ENCODE measurements at regions not wholly inside any gene's neighbourhood (a gene's known extent, or its start where the extent isn't known, plus 50 kb on each side); places are given as distances from the start of the nearest gene placed in this dataset.

DNA sequence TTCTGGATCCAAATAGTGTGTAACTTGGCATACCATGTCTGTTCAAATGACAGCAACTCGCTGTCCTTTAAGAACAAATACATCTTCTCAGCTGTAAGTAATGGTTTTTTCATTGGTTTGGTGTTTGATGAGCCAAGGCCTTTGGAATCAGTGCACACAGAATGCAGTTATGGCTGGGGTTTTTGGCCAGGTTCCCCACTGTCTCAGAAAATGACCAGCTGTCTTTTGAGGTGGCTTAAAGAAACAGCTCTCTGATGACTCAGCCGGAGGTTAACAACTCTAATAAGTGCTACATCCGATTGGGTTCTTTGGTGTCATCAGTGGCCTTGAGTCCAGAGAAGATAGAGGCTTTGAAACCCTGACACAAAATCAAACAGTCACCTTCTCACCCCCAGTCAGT, 688.4 kb downstream of the REEP3 start:
- intact Hi-C loops (cut with DNase I; ENCODE audit: low total_unique reads): no loop called here
- H3K27ac ChIP-seq: no peak overlapping the region
- DNase-seq: no peak
- no peaks in the 10 kb centered on the region for H3K27me3 ChIP-seq
- TF ChIP-seq, protein P1, sequence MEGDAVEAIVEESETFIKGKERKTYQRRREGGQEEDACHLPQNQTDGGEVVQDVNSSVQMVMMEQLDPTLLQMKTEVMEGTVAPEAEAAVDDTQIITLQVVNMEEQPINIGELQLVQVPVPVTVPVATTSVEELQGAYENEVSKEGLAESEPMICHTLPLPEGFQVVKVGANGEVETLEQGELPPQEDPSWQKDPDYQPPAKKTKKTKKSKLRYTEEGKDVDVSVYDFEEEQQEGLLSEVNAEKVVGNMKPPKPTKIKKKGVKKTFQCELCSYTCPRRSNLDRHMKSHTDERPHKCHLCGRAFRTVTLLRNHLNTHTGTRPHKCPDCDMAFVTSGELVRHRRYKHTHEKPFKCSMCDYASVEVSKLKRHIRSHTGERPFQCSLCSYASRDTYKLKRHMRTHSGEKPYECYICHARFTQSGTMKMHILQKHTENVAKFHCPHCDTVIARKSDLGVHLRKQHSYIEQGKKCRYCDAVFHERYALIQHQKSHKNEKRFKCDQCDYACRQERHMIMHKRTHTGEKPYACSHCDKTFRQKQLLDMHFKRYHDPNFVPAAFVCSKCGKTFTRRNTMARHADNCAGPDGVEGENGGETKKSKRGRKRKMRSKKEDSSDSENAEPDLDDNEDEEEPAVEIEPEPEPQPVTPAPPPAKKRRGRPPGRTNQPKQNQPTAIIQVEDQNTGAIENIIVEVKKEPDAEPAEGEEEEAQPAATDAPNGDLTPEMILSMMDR (IDR thresholded peaks at IDR 0.05): no peak
- no peaks in the 10 kb centered on the region for H3K9me3 ChIP-seq
- peaks cover 0 to 34% (median 0%) of the 10 kb centered on the region in 4 donors for H3K4me1 ChIP-seq
- no peaks in the 10 kb centered on the region for H3K36me3 ChIP-seq
- no peak overlapping the region for H3K4me3 ChIP-seq

DNA sequence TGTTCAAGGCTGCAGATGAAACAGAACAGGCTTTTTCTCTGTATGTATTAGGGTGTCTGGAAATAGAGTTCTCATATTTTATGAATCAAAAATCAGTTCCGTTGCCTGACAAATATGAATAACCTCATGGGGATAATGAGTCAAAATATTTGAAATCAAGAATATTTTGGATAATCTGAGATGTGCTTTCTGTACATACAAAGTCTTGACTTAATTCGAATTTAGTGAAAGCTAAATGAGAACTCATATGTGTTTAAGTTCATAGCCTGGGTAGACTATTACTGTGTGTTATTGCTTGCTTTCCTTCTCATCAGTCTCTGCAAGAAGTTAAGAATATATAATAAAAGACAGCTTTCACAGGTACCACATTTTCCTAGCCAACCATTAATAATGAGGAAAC, 689.0 kb downstream of the REEP3 start:
- peaks cover 0 to 34% (median 0%) of the 10 kb centered on the region in 4 donors for H3K4me1 ChIP-seq
- intact Hi-C loops (cut with DNase I; ENCODE audit: low total_unique reads): no loop called here
- H3K4me3 ChIP-seq: no peak overlapping the region
- no peaks in the 10 kb centered on the region for H3K9me3 ChIP-seq
- H3K36me3 ChIP-seq: no peaks in the 10 kb centered on the region
- no peaks in the 10 kb centered on the region for H3K27me3 ChIP-seq
- no peak for DNase-seq
- TF ChIP-seq, protein P1 (IDR thresholded peaks at IDR 0.05): no peak
- H3K27ac ChIP-seq: no peak overlapping the region

DNA sequence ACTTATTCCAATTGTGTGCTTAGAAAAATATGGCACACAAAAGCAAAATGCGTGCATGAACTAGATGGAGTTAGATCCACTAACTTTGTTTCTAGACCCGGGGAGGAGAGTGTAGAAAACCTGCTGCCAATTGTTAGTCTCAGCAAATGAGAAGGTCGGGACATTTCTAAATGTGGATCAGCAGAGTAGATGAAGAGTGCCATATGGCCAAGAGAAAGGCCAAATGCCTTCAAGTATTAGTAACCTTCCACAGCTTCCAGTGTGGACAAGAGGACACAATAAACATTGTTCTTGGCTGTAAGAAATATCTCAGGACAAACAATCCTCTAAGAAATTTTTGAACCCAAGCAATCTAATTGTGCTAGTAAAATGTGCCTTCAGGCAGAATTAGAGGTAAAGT, 690.3 kb downstream of the REEP3 start:
- intact Hi-C loops (cut with DNase I; ENCODE audit: low total_unique reads): no loop called here
- peaks cover 0 to 33% (median 0%) of the 10 kb centered on the region in 4 donors for H3K4me1 ChIP-seq
- no peaks in the 10 kb centered on the region for H3K27me3 ChIP-seq
- no peak for DNase-seq
- no peaks in the 10 kb centered on the region for H3K36me3 ChIP-seq
- H3K27ac ChIP-seq: peak overlapping the region in 1 of 2 donors; percentile 17
- TF ChIP-seq, protein P1 (IDR thresholded peaks at IDR 0.05): no peak
- H3K4me3 ChIP-seq: no peak overlapping the region
- no peaks in the 10 kb centered on the region for H3K9me3 ChIP-seq

DNA sequence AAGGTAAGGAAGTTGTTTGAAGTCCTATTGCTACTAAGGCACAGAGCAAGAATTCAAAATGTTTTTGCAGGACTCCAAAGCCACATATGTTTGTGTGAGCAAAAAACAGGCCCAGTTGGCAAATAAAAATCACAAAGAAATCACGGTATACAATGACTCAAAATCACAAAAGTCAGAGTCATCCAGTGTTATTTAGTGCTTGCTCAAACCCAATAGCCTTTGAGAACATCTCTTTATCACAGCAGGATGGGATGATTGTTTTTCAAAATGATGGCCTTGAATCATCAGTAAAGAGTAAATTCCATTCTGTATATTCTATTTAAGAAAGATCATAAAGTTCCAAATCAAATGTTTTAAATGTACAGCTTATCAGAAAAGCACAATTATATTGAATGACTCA, 693.9 kb downstream of the REEP3 start:
- TF ChIP-seq, protein P1 (IDR thresholded peaks at IDR 0.05): no peak
- H3K9me3 ChIP-seq: no peaks in the 10 kb centered on the region
- peaks cover 0 to 16% (median 0%) of the 10 kb centered on the region in 4 donors for H3K4me1 ChIP-seq
- no peak for DNase-seq
- H3K27ac ChIP-seq: no peak overlapping the region
- H3K27me3 ChIP-seq: no peaks in the 10 kb centered on the region
- intact Hi-C loops (cut with DNase I; ENCODE audit: low total_unique reads): no loop called here
- no peaks in the 10 kb centered on the region for H3K36me3 ChIP-seq
- H3K4me3 ChIP-seq: no peak overlapping the region

DNA sequence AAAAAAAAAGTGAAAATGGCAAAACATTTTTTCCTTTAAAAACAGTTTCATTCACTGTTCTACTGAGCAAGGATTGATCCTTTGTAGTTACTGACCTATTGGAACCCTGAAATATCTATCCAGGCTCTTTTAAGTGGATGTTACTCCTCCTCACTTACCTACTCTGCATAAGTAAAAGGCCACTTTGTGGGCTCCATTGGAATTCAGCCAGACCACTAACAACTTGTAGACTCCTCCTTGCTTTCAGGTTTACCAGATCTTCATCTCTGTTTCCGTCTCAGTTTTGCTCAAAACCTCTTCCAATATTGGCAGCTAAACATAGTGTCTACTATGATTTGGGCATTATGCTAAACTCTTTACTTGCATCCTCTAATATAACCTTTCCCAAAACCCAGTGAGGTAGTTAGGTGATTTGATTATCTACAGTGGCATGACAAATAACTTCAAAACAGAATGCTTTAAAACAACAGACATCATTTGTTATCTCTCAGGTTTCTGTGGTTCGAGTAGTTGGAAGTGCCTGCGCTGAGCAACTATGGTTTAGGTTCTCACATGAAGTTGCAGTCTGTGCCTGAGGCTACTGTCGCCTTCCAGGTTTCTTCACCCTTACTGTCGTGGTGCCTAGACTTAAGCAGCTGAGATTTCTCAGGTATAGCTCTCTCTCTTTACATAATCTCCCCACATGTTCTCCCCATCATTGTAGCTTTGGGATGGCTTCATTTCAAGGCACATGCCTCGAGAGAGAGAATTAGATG, 698.2 kb downstream of the REEP3 start:
- Histone ChIP-seq H3K27me3 (no peaks in the 10 kb centered on the region), H3K36me3 (no peaks in the 10 kb centered on the region), H3K27ac (no peak overlapping the region), H3K4me3 (no peak overlapping the region), H3K9me3 (peaks cover 0 to 12% (median 0%) of the 10 kb centered on the region in 3 donors), H3K4me1 (no peaks in the 10 kb centered on the region)
- no peak for DNase-seq
- TF ChIP-seq, protein P1 (IDR thresholded peaks at IDR 0.05): no peak
- intact Hi-C loops (cut with DNase I; ENCODE audit: low total_unique reads): no loop called here
